Testis (tissue), 2 donors: ENCODE measurements at regions not wholly inside any gene's neighbourhood (a gene's known extent, or its start where the extent isn't known, plus 50 kb on each side); places are given as distances from the start of the nearest gene placed in this dataset.
"Not testable (repeated sequence)": the region's sequence is repeated elsewhere in the genome, so short reads cannot be mapped to it uniquely, and the experiment has no call there.

ENCODE experiments used
- CTCF ChIP-seq, 3 experiments: fragments of 450-650 bp in 2 of 3; fragments of 200-600 bp in 1 of 3; sonication (generic) in 1 of 3; IDR thresholded peaks; one replicate each; pipeline ENCODE4 v1.5.1; 2016 to 2019; ENCODE audit warnings: antibody characterized with exemption in 3 of 3, mild to moderate bottlenecking in 2 of 3, moderate library complexity in 1 of 3
- POLR2A ChIP-seq: fragments of 450-650 bp; IDR thresholded peaks from one replicate; pipeline ENCODE4 v1.6.1; 2017; ENCODE audit warnings: antibody characterized with exemption, mild to moderate bottlenecking, moderate library complexity

GRCh38 chrX:18068045-18068444 lies 152.6 kb downstream of the BEND2 start:
- not testable (repeated sequence) for TF ChIP-seq CTCF (IDR thresholded peaks at IDR 0.05); POLR2A
